GM19468 (cell line): ENCODE measurements at regions not wholly inside any gene's neighbourhood (a gene's known extent, or its start where the extent isn't known, plus 50 kb on each side); places are given as distances from the start of the nearest gene placed in this dataset.

Experiments used
- ATAC-seq: cut with Tn5 transposase; IDR thresholded peaks from one replicate; pipeline ENCODE4 v1.9.1; 2021; ENCODE audit warnings: mild to moderate bottlenecking, moderate library complexity, moderate number of reproducible peaks; ENCODE audit not compliant: unreplicated experiment; ENCODE audit errors: extremely low read depth

DNA sequence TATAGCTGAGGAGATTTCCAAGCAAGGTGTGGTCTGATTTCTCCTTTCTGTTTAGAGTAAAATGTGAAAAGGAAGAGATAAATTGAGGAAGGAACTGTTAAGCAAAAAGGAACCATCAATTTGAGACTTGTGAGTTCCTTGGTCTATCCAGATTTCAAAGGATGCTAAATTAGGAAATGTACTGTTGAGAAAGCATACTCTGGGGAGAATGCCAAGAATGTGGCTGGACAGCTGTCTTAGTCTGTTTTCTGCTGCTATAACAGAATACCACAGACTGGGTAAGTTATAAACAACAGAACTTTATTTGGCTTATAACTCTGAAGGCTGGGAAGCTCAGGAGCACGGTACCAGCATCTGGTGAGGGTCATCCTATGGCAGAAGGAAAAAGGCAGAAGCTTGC lies 1097.2 kb downstream of the TDRD15 start:
- ATAC-seq: no peak

DNA sequence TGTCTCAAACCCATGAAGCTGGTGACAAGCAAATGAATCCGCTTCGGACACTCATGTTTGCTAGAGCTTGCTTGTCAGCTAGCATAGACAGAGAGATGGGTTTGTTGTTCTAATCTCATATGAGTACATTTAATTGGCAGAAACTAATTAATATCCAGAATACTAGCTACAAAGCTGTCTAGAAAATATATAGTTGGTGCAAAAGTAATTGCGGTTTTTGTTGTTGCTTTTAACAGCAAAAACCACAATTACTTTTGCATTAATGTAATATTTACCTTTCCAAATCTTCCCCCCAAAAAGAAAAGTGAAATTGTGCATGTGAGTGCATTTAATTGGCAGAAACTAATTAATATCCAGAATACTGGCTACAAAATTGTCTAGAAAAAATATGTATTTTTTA lies 1115.2 kb downstream of the TDRD15 start:
- ATAC-seq: no peak

DNA sequence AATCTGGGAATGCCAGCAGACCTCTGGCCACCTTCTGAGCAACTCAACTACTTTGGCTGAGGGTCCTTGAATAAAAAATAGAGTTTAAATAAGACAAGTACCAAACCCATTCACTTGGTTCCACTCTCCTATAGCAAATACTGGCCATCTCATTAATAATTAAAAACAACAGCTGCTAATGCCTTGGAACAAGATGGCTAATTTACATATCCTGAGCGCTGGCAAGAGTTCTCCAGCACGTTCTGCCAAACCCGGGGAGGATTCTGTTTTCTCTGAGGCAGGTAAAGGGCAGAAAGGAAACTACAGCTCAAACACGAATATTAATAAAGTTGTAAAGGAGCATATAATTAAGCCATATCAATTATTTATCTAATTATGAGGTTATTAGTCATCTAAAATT lies 1123.7 kb downstream of the TDRD15 start:
- no peak for ATAC-seq

DNA sequence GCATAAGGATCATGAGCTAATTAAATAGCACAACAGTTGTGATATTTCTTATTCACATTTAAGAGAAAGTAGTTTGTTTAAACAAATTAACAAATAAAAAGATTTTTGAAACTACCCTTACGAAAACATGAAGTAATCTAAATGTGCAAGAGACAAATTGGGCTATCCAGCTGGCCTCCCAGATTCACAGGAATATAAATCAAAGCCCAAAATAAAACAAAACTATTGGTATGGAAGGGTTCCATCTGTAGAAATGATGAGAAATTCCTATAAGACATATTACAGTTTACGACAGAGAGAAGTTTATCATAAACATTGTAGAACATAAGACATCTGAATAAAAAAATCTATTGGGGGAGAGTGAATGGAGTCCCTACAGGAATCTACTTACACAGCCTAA lies 1125.1 kb downstream of the TDRD15 start:
- ATAC-seq: no peak

DNA sequence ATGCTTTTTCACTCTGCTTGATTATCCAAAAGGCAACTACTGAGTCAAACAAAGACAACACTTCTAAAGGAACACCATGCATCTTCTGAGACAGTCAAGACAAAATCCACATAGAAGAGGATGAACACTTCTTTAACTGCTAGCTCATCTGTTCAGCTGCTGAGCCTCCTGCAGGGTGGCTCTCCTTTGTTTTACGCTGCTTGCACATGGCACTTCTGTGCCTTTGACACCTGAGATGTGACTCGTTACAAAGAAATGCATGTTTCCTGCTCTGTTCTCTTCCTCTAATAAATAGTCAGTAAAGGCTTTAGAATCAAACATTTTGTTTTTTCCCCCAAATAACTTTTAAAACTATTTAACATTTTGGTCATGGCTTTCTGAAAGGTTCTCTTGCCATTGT lies 1129.4 kb downstream of the TDRD15 start:
- no peak for ATAC-seq

DNA sequence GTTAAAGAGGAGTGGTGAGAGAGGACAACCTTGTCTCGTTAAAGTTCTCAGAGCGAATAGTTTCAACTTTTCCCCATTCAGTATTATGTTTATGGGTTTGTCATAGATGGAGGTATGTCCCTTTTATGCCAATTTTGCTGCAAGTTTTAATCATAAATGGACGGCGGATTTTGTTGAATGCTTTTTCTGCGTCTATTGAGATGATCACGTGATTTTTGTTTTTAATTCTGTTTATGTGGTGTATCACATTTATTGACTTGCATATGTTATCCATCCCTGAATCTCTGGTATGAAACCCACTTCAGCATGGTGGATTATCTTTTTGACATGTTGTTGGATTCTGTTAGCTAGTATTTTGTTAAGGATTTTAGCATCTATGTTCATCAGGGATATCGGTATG lies 1123.8 kb upstream of the KLHL29 start:
- no peak for ATAC-seq

DNA sequence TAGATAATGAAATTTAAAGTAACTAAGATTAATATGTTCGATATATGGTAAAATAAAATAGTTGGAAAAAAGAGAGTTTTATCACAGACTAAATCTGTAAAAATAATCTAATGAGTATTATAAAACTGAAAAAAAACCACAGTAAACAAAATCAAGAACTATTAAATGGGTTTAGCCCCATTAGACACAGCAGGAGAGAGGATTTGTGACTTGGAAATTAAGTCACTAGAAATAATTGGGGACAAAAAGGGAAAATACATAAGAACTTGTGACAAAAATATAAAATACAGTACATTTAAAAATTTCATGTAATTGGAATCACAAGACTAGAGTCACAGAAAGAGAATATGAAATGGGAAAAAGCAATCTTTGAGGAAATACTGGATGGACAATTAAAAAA lies 1114.6 kb upstream of the KLHL29 start:
- ATAC-seq: no peak

DNA sequence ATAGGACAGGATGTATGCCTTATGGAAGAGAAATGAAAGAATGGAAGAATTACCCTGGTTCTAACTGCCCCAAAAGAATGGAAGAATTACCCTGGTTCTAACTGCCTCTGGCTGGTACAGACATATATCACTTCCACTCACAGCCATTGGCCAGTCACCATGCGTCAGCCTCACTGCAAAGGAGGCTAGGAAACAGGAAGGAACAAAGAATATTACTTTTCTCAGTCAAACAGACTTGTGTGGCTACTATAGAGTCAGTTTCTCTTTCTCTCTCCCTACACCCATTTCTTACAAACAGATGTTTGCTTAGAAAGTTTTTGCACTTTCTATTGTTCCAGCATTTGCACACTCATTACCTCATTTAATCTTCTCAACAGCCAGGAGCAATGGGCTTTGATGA lies 1111.1 kb upstream of the KLHL29 start:
- ATAC-seq: no peak

DNA sequence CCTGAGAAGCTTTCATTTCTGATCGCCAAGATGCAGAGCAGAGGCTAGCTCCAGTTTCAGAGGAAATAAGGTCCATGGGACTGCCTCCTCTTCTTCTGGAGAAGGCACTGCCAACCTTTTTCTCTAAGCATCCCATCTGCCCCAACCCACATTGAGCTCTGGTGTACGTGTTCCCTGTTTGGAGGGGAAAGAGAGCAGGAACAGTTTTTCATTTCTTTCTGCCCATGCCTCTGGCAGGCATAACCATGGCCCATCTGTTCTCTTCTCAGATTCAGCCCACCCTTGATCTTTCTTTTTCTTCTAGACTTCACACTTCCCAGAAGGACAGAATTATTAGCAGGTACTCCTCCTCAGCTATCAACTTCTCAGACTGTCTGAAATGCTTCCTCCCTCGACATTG lies 1110.3 kb upstream of the KLHL29 start:
- no peak for ATAC-seq

DNA sequence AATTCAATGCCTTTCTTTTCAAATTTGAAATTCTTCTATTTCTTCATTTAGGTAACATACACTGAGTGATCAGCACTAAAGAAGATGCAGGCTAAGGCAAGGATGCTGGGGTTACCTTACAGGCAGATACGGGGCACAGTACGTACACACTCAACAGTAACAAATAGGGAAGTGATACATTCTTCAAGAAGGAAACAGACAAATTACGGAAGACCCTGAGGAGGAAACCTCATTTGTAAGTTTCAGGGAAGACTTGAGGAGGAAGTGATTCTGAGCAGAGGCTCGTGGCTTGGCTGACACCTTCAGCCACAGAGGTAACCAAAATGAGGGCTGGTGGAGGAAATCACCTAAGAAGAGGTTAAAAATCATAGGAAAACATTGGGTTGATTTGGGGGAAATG lies 1108.3 kb upstream of the KLHL29 start:
- ATAC-seq: no peak

DNA sequence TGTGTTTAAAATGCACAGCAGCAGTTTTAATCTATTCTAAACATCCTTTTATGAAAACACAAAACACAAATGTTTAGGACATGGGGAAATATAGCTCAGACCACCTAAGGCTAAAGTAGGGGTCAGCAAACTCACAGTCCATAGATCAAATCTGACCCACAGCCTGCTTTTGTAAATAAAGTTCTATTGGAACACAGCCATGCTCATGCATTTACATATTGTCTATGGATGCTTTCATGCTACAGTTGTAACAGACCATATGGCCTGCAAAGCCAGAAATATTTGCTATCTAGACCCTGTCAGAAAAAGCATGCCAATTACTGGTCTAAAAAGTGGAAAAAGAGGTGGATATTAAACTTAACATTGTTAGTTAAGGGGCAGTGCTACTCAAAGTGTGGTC lies 1105.4 kb upstream of the KLHL29 start:
- no peak for ATAC-seq

DNA sequence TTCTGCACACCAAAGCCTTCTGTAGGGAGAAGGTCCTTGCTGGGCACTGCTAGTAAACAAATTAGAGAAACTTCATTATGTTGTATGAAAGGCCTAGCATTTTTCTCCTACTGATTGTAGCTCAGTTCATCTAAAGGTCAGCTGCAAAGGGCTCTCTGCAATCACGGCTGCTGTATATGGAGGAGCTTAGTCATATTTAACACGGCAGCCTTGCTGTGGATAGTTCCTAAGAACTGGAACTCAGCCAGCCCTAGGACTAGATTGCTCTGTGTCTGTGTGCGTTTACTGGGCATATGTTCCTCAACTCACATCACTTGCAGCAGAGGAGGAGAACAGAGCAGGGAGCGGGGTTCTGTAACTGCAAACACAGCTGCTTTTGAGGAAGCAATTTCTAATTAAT lies 1103.9 kb upstream of the KLHL29 start:
- no peak for ATAC-seq

DNA sequence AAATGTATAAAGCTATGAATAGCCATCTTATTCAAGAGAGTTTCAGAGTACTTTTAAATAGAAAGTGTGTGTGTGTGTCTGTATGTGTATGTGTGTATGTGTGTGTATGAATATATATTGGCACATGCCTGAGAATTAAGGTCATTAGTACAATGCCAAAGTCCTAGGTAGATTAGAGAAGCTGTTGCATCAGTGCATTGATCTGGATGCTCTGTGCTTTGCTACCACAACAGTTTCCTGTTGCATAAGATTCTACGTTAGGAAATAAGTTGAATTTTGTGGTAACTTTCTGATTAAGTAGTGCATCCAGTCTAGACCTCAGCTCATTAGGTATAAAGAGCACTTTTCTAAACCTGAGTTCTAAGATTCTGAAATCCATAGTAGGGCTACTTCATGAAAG lies 1102.8 kb upstream of the KLHL29 start:
- ATAC-seq: no peak

DNA sequence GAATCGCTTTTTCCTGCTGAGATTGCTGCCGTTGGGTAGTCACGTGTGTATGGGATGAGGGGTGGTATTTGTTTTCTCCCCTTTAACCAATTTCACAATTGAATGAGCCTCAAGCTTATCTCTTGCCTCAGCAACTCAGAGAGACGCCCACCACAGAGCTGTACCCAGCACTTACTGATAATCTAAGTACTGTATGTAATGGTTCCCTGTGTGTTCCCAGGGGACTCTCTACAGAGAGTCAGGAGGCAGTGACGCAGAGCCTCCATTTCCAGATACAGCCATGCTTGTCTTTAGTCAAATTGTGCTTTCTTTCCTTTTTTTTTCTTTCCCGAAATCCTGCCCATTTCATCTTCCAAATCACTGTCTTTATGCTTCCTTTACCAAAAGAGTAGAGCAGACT lies 1102.1 kb upstream of the KLHL29 start:
- no peak for ATAC-seq

DNA sequence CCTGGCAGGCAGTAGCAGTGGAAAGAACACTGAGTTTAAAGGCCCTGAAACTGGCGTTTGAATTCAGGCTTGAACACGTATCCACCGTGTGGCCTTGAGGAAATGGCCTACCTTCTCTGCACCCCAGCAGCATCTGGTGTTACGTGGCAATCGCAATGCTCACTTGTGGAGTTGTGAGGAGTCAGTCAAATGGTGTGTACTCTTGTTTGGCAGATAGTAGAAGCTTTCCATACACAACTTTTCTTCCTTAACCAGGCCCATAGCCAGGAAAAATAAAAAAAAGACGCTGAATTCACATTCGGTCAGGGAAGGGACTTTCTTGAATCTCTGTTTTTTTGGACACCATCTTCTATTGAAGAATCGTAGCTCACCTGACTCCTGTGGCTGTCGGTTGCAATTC lies 1101.5 kb upstream of the KLHL29 start:
- ATAC-seq: no peak

DNA sequence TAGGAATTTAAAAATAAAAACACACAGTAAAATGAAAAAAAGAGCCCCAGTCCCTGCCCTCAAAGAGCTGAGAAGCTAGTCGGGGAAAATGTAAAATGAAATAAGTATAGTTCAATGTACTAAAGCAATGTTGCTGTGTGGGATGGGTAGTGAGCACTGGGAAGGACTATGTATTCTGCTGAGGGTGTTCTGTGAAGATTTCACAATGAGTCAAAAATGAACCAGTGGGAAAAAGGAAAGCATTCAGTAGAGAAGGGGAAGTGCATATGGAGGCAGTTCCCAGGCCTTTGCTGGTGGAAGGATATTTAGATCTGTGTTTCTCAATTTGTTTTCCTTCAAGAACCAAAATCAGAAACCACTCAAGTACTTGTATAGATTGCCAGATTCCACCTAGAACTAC lies 1094.7 kb upstream of the KLHL29 start:
- ATAC-seq: no peak

DNA sequence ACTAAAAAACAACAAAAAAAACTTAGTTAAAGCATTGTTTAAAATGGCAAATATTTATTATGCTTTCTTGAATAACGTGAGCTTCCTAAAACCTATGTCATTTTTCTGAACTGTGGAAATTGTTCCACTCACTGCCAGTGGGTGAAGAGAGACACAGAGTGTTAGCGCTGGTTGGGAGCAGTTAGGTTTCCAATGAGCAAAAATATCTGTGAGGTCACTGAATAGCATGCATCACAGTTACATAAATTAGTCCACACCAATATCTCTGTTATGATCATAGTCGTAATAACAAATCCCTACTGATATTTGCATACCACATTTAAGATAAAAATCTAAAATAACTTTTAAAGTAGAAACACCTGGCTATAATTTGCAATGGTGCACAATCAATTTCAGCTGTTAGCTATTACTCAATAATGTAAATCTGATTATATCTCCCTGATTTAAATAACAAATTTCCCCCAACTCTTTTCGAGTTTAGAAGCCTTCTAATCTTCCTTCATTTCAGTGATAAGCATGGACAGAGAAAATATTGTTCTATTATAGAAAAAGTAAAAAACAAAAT lies 1094.0 kb upstream of the KLHL29 start:
- no peak for ATAC-seq

DNA sequence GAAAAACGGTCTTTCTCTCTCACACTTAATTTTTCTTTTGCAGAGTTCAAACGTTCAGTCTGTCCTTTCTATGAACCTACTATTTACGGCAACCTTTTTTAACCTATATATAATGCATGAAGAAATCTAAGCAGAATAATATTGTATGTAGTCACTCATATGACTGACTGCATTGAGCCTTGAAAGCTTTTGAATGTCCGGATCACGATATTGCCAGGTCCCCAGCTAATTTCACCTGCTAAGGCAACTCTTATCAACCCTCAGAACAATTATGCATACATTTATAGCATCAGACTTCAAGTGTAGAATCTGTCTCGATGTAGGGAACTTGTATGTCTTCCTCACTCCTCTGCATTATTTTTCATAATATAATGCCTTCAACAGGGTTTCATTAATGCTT lies 1083.8 kb upstream of the KLHL29 start:
- no peak for ATAC-seq

DNA sequence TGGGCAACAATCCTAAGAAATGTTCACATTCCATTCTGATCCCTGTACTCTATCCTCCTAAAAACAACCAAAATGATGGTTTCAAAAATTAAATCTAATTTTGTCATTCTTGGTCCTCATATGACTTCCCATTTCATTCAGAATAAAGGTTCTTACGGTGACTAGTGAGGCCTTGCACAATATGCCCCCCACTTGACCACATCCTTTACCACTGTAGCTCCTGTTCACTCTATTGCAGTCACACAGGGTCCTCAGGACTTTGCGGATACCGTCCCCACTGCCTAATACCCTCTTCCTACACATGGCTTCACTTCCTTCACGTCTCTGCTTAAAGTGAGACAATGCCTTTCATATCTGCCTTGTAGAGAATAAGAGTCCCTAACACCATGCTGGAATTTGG lies 1058.7 kb upstream of the KLHL29 start:
- no peak for ATAC-seq

DNA sequence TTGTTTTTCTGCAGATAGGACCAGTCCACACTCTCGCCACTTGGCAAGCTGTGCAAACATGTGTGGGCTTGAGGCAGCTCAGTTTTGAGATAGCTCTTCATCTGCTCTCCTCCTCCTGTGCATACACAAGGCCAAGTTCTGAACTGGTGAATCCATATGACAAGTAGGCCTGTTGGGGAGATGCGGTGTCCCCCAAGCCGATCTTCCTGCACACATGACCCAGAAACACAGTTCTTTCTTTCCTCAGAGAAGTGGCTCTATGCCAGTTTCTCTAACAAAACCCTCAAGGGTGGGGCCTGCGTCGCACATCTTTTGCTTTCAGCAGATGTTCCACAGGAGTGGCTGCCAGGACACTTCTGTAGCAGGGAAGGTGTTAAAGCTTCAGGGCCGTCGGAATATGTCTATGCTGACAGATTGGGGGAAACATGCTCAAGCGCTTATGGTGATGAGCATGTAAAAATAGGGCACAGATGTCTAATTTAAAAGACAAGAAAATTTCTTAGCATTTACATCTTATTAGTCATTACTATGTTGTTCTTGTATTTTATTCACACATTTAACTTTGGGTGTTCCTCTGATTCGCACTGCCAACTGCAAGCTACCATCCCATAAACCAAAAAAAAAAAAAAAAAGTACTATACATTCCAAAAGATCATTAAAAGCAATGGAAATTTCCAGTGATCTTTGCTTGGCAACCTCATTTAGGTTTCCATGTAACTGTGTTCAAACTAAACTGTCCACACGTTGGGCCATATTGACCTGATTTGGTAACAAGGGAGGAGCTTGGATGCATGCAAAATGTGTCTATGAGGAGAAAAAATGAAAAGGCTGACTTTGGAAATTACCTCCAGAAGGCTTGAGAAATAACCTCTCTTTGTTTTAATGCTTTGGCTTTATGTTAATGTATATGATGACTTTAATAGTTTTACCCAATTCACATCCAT lies 1055.5 kb upstream of the KLHL29 start:
- no peak for ATAC-seq

DNA sequence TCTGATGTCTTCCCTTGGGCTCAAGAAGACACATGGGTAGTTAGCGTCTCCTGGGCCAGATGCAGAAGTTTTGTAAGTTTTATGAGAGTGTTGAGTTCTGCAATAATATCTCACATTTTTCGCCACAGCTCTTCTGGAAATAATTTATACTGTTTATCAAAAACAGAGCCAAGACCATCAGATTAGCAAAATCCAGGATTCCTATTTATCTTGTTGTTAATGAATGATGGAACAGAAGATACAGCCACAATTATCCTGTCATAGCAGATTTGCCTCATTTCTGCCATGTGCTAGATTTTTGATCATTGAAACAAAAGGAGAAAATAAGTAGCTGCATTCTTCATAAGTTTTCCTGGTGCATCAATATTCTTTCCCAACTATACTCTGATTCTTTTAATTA lies 1048.6 kb upstream of the KLHL29 start:
- ATAC-seq: no peak

DNA sequence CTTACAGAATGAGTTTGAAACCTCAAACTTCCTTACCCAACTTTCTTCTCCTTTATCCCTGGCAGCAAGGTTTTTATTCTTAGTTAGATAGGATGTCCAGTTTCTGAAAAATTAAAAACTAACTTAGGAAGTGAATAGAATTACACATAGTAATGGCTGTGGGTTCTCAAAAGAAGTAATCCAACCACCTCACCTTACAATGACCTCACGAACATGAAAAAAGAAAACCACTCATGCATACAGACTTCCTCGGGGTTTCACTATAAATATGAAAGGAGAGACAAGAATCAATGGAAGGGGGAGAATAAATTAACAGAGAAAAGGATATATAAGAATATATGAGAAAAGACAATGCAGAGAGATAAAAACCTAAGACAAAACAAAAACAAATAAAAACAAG lies 1044.3 kb upstream of the KLHL29 start:
- no peak for ATAC-seq
